ENCODE measurements at regions not wholly inside any gene's neighbourhood (a gene's known extent, or its start where the extent isn't known, plus 50 kb on each side); places are given as distances from the start of the nearest gene placed in this dataset.

DNA sequence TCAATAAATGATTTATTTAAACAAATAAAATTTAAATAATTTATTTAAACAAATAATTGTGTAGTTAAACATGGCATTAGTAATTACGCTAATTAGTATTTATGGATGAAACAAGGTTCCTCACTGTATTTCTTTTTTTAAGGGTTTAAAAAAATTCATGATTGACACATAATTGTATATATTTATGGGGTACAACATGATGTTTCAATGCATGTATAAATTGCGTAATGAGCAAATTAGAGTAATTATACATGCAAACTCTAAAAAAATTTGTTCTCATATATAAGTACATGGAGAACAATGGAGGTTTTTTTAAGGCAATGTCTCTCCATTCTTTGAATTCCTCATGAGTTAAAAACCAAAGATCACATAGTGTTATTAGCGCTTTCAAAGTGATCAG, 115.7 kb upstream of the KLF3 start:
- TF ChIP-seq, protein P1, sequence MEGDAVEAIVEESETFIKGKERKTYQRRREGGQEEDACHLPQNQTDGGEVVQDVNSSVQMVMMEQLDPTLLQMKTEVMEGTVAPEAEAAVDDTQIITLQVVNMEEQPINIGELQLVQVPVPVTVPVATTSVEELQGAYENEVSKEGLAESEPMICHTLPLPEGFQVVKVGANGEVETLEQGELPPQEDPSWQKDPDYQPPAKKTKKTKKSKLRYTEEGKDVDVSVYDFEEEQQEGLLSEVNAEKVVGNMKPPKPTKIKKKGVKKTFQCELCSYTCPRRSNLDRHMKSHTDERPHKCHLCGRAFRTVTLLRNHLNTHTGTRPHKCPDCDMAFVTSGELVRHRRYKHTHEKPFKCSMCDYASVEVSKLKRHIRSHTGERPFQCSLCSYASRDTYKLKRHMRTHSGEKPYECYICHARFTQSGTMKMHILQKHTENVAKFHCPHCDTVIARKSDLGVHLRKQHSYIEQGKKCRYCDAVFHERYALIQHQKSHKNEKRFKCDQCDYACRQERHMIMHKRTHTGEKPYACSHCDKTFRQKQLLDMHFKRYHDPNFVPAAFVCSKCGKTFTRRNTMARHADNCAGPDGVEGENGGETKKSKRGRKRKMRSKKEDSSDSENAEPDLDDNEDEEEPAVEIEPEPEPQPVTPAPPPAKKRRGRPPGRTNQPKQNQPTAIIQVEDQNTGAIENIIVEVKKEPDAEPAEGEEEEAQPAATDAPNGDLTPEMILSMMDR (conservative IDR thresholded peaks at IDR 0.05; ENCODE audit: low read length): no peak
- no peak for TF ChIP-seq EZH2phosphoT487 (IDR thresholded peaks at IDR 0.05; ENCODE audit: borderline replicate concordance, low read depth, low read length)

All from OCI-LY7 (cell line).